Keratinocyte (primary cell): ENCODE measurements at regions not wholly inside any gene's neighbourhood (a gene's known extent, or its start where the extent isn't known, plus 50 kb on each side); places are given as distances from the start of the nearest gene placed in this dataset.

Experiments
- DNase-seq: peaks from one replicate; pipeline ENCODE4 v3.0.0-alpha.2; 2011; ENCODE audit warnings: low read depth, missing footprints, low spot score
- FAIRE-seq: peaks from 2 replicates; lab custom pipeline; 2011; peaks lifted over from hg19 to GRCh38; lab: Jason Lieb, UNC
- H2AFZ ChIP-seq: 2 replicates; pipeline ENCODE4 v1.6.0; 2012; ENCODE audit warnings: low read length, control low read depth, inconsistent platforms; ENCODE audit not compliant: control insufficient read depth
- H3K27ac ChIP-seq: 2 replicates; pipeline ENCODE4 v1.5.1; 2011; ENCODE audit warnings: low read length; ENCODE audit not compliant: control insufficient read depth, insufficient read depth
- H3K27me3 ChIP-seq: 3 replicates; pipeline ENCODE4 v1.6.0; 2011; ENCODE audit warnings: low read length; ENCODE audit not compliant: control insufficient read depth, insufficient read depth; ENCODE audit errors: extremely low read depth
- H3K36me3 ChIP-seq, 2 experiments: 2 replicates in 1 of 2; 3 replicates in 1 of 2; pipeline ENCODE4 v1.5.1; 2011; ENCODE audit warnings: low read length in 2 of 2, mild to moderate bottlenecking in 1 of 2; ENCODE audit not compliant: control insufficient read depth in 2 of 2, insufficient read depth in 2 of 2; ENCODE audit errors: extremely low read depth in 1 of 2
- H3K4me1 ChIP-seq: 3 replicates; pipeline ENCODE4 v1.5.1; 2011; ENCODE audit warnings: low read length; ENCODE audit not compliant: control insufficient read depth, insufficient read depth; ENCODE audit errors: extremely low read depth
- H3K4me2 ChIP-seq: 3 replicates; pipeline ENCODE4 v1.6.0; 2011; ENCODE audit warnings: low read depth, low read length; ENCODE audit not compliant: control insufficient read depth, insufficient read depth; ENCODE audit errors: extremely low read depth
- H3K4me3 ChIP-seq, 3 experiments: fragments of 200-600 bp in 1 of 3; sonication (generic) in 1 of 3; 2 replicates in 2 of 3; 3 replicates in 1 of 3; pipeline ENCODE4 v1.5.1; 2011 to 2016; ENCODE audit warnings: low read length in 3 of 3, mild to moderate bottlenecking in 3 of 3, control low read depth in 2 of 3, inconsistent platforms in 1 of 3, low read depth in 1 of 3, mixed read lengths in 1 of 3, mixed run types in 1 of 3, moderate library complexity in 1 of 3; ENCODE audit not compliant: control insufficient read depth in 2 of 3, insufficient read depth in 2 of 3; ENCODE audit errors: extremely low read depth in 1 of 3
- H3K79me2 ChIP-seq: 2 replicates; pipeline ENCODE4 v1.6.0; 2012; ENCODE audit warnings: low read length; ENCODE audit not compliant: control insufficient read depth, insufficient read depth
- H3K9ac ChIP-seq: 3 replicates; pipeline ENCODE4 v1.6.0; 2011; ENCODE audit warnings: low read length; ENCODE audit not compliant: control insufficient read depth, insufficient read depth; ENCODE audit errors: extremely low read depth
- H3K9me1 ChIP-seq: 3 replicates; pipeline ENCODE4 v1.6.0; 2011; ENCODE audit warnings: low read length; ENCODE audit not compliant: control insufficient read depth, insufficient read depth; ENCODE audit errors: extremely low read depth
- H3K9me3 ChIP-seq: 2 replicates; pipeline ENCODE4 v1.5.1; 2012; ENCODE audit warnings: low read depth, low read length; ENCODE audit not compliant: control insufficient read depth
- H4K20me1 ChIP-seq: 3 replicates; pipeline ENCODE4 v1.6.0; 2011; ENCODE audit warnings: low read length; ENCODE audit not compliant: control insufficient read depth, insufficient read depth; ENCODE audit errors: extremely low read depth
- CTCF ChIP-seq, 3 experiments: IDR thresholded peaks in 1 of 3; conservative IDR thresholded peaks in 1 of 3; optimal IDR thresholded peaks in 1 of 3; 2 replicates in 2 of 3; 3 replicates in 1 of 3; pipeline versions ENCODE3 to v1.5.1; 2011; ENCODE audit warnings: low read length in 3 of 3, mild to moderate bottlenecking in 3 of 3, moderate library complexity in 2 of 3, control low read depth in 1 of 3, inconsistent platforms in 1 of 3; ENCODE audit not compliant: insufficient read depth in 2 of 3; ENCODE audit errors: extremely low read depth in 1 of 3
- EZH2 ChIP-seq: IDR thresholded peaks from one replicate; pipeline ENCODE4 v1.6.1; 2012; ENCODE audit warnings: inconsistent platforms, mild to moderate bottlenecking, low read length, moderate library complexity
- dilution Hi-C: fragments of 300-500 bp; cut with MboI; formaldehyde crosslinking; loops from one replicate; pipeline ENCODE4 v1.7.0; 2020; ENCODE audit warnings: low sequenced_read_pairs; ENCODE audit not compliant: extremely low pct_ligation_motif_present

DNA sequence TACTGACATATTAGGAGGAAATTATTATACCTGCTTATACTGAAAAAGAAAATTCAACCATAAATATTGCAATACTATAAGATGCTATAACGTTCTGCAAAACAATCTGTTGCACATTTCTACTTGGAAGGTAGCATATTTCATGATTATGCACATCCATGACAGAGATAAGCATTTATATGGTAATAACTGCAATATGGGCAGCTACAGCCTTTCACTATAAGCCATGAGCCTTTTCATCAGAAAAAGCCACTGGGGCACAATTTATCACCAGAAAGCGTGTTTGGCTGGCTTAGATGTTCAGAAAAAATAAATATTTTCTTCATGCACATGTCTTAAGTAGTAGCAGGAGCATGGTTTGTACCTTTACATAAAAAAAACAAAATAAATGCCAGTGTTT lies 340.7 kb downstream of the GALC start:
- Histone ChIP-seq H3K9me3 (no peaks in the 10 kb centered on the region), H3K27me3 (no peaks in the 10 kb centered on the region), H3K36me3 (no peaks in the 10 kb centered on the region), H3K9ac (no peak overlapping the region), H3K4me2 (no peak overlapping the region), H3K79me2 (no peaks in the 10 kb centered on the region), H3K4me1 (no peaks in the 10 kb centered on the region), H2AFZ (no peak overlapping the region), H4K20me1 (no peaks in the 10 kb centered on the region), H3K27ac (no peak overlapping the region), H3K4me3 (no peak overlapping the region), H3K9me1 (no peaks in the 10 kb centered on the region)
- TF ChIP-seq CTCF (optimal IDR thresholded peaks at IDR 0.05 in 1 of 3, IDR thresholded peaks at IDR 0.05 in 1 of 3, conservative IDR thresholded peaks at IDR 0.05 in 1 of 3; ENCODE audit: extremely low read depth in 1 of 3, insufficient read depth in 2 of 3, low read length in 3 of 3) (no peak), EZH2 (no peak)
- dilution Hi-C loops: no loop called here
- FAIRE-seq (no peak), DNase-seq (no peak)

GRCh38 chr14:87644689-87645088 lies 348.3 kb downstream of the GALC start:
- H3K79me2 ChIP-seq: no peaks in the 10 kb centered on the region
- dilution Hi-C loops: no loop called here
- no peaks in the 10 kb centered on the region for H3K27me3 ChIP-seq
- H3K4me2 ChIP-seq: no peak overlapping the region
- no peaks in the 10 kb centered on the region for H3K9me1 ChIP-seq
- H3K9me3 ChIP-seq: no peaks in the 10 kb centered on the region
- H3K4me3 ChIP-seq: no peak overlapping the region
- no peak overlapping the region for H3K9ac ChIP-seq
- H3K4me1 ChIP-seq: no peaks in the 10 kb centered on the region
- no peaks in the 10 kb centered on the region for H3K36me3 ChIP-seq
- DNase-seq (no peak), FAIRE-seq (no peak)
- TF ChIP-seq CTCF (optimal IDR thresholded peaks at IDR 0.05 in 1 of 3, IDR thresholded peaks at IDR 0.05 in 1 of 3, conservative IDR thresholded peaks at IDR 0.05 in 1 of 3; ENCODE audit: extremely low read depth in 1 of 3, insufficient read depth in 2 of 3, low read length in 3 of 3) (no peak), EZH2 (no peak)
- no peak overlapping the region for H3K27ac ChIP-seq
- no peak overlapping the region for H2AFZ ChIP-seq
- H4K20me1 ChIP-seq: no peaks in the 10 kb centered on the region
